Stomach (tissue), 8 donors: ENCODE measurements at regions not wholly inside any gene's neighbourhood (a gene's known extent, or its start where the extent isn't known, plus 50 kb on each side); places are given as distances from the start of the nearest gene placed in this dataset.

Experiments used
- DNase-seq, 2 donors: peaks; one replicate each; pipeline versions ENCODE4 v3.0.0 to v3.0.0-alpha.2; 2013 to 2019
- H3K27ac ChIP-seq, 5 donors: fragments of 200-600 bp in 4 of 5; sonication (generic) in 4 of 5; one replicate each; pipeline ENCODE4 v1.5.1; 2013 to 2019; ENCODE audit warnings: mild to moderate bottlenecking in 1 of 5, moderate library complexity in 1 of 5
- H3K27me3 ChIP-seq, 3 donors: fragments of 200-600 bp; sonication (generic); one replicate each; pipeline ENCODE4 v1.5.1; 2017 to 2019; ENCODE audit warnings: mixed run types in 1 of 3
- H3K36me3 ChIP-seq, 4 donors: fragments of 200-600 bp; sonication (generic); 1 replicate in 3 of 4; 2 replicates in 1 of 4; pipeline ENCODE4 v1.5.1; 2016 to 2019
- H3K4me1 ChIP-seq, 4 donors: fragments of 200-600 bp; sonication (generic); one replicate each; pipeline ENCODE4 v1.5.1; 2016 to 2019
- H3K4me3 ChIP-seq, 4 donors: fragments of 200-600 bp; sonication (generic) in 3 of 4; one replicate each; pipeline ENCODE4 v1.5.1; 2016 to 2019; ENCODE audit warnings: mild to moderate bottlenecking in 1 of 4
- H3K9me3 ChIP-seq, 4 donors: fragments of 200-600 bp; sonication (generic); one replicate each; pipeline ENCODE4 v1.5.1; 2016 to 2019
- EP300 ChIP-seq: sonication (generic); formaldehyde crosslinking; IDR thresholded peaks from one replicate; pipeline ENCODE4 v1.6.1; 2017; ENCODE audit warnings: antibody characterized with exemption
- POLR2A ChIP-seq, 4 donors: fragments of 450-650 bp; IDR thresholded peaks; one replicate each; pipeline ENCODE4 v1.6.1; 2016; ENCODE audit warnings: antibody characterized with exemption in 4 of 4, control low read depth in 2 of 4, mild to moderate bottlenecking in 1 of 4, moderate library complexity in 1 of 4
- POLR2AphosphoS5 ChIP-seq, 3 donors: sonication (generic); formaldehyde crosslinking; IDR thresholded peaks; one replicate each; pipeline ENCODE4 v1.6.1; 2016; ENCODE audit warnings: antibody characterized with exemption in 3 of 3
- WGBS, 5 donors: extraction: QIAGEN DNeasy Blood & Tissue Kit in 3 of 5; methylation state at CpG; one replicate each; pipeline versions ENCODE4 v1.1.5 to v1.1.7; 2013 to 2018; 5-methylcytosine and 5-hydroxymethylcytosine counted together
- intact Hi-C: fragments of 100-400 bp; cut with DNase I; formaldehyde crosslinking; loops from one replicate; pipeline ENCODE4 v1.15.1; 2023; ENCODE audit warnings: low total_unique reads
- TF ChIP-seq, protein P1 (sequence below), 7 experiments: fragments of 450-650 bp in 4 of 7; fragments of 200-600 bp in 3 of 7; sonication (generic) in 3 of 7; IDR thresholded peaks; one replicate each; pipeline ENCODE4 v1.5.1; 2016 to 2019; ENCODE audit warnings: antibody characterized with exemption in 7 of 7, control low read depth in 2 of 7, mild to moderate bottlenecking in 1 of 7
- donor health status: healthy with polysubstance abuse.
- donor health status: Bipolar disorder and iron deficiency.
- donor health status: healthy.

DNA sequence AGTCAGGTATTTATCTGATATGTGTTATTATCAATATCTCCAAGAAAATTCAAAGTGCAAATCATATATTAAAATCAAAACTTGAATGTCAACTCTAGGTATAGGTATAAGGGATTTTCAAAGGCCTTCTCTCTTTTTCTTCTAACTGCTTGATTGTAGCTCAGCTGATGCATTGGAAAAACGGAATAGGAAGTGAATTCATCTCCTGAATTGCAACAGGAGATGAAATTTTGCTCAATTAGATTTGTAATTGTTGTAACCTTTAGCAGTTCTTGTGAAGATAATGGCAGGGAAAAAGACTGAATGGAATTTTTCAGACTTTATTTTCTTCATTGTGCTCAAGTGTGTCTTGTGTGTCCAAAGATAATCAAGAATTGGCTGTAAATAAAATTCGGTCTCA lies 190.2 kb upstream of the KCNJ16 start:
- TF ChIP-seq EP300 = no peak
- TF ChIP-seq POLR2AphosphoS5 (IDR thresholded peaks at IDR 0.05) = no peak
- no peak for TF ChIP-seq POLR2A (IDR thresholded peaks at IDR 0.05)
- TF ChIP-seq, protein P1, sequence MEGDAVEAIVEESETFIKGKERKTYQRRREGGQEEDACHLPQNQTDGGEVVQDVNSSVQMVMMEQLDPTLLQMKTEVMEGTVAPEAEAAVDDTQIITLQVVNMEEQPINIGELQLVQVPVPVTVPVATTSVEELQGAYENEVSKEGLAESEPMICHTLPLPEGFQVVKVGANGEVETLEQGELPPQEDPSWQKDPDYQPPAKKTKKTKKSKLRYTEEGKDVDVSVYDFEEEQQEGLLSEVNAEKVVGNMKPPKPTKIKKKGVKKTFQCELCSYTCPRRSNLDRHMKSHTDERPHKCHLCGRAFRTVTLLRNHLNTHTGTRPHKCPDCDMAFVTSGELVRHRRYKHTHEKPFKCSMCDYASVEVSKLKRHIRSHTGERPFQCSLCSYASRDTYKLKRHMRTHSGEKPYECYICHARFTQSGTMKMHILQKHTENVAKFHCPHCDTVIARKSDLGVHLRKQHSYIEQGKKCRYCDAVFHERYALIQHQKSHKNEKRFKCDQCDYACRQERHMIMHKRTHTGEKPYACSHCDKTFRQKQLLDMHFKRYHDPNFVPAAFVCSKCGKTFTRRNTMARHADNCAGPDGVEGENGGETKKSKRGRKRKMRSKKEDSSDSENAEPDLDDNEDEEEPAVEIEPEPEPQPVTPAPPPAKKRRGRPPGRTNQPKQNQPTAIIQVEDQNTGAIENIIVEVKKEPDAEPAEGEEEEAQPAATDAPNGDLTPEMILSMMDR (IDR thresholded peaks at IDR 0.05) = no peak
- Histone ChIP-seq H3K9me3 (no peaks in the 10 kb centered on the region), H3K4me3 (no peak overlapping the region), H3K27ac (no peak overlapping the region), H3K36me3 (no peaks in the 10 kb centered on the region), H3K27me3 (no peaks in the 10 kb centered on the region), H3K4me1 (peaks cover 0 to 4% (median 1%) of the 10 kb centered on the region in 4 donors)
- intact Hi-C loops = no loop called here
- no peak for DNase-seq
- WGBS, 5 donors = 36 to 76% (median 71%) methylated on average over 2 of the region's 2 CpGs

DNA sequence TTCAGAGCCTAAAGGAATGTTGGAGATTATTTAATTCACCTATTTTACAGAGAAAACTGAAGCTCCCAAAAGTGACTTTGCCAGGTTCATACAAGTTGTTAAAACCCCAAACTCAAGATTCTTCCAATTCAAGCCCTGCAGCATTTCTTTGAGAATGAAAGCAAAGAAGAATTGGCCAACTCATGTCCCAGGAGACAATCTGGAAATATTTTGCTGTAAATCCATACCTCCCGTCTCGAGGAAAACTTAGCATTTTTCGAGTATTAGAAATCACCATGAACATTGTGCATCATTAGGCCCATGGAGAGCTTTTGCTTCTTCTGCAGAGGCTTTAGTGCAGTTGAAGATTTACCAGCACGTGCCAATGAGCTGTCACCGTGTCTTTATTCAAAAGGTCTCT lies 176.4 kb upstream of the KCNJ16 start:
- intact Hi-C loops = no loop called here
- Histone ChIP-seq H3K4me3 (no peak overlapping the region), H3K27ac (no peak overlapping the region), H3K36me3 (no peaks in the 10 kb centered on the region), H3K9me3 (no peaks in the 10 kb centered on the region), H3K4me1 (no peaks in the 10 kb centered on the region), H3K27me3 (no peaks in the 10 kb centered on the region)
- TF ChIP-seq POLR2A (IDR thresholded peaks at IDR 0.05) (no peak), EP300 (no peak), POLR2AphosphoS5 (IDR thresholded peaks at IDR 0.05) (no peak)
- TF ChIP-seq, protein P1 (IDR thresholded peaks at IDR 0.05) = no peak
- DNase-seq = no peak
- 91 to 96% (median 92%) methylated on average over 4 to 5 of the region's 5 CpGs for WGBS, 5 donors

GRCh38 chr17:69900101-69900500 lies 174.9 kb upstream of the KCNJ16 start:
- intact Hi-C loops = no loop called here

DNA sequence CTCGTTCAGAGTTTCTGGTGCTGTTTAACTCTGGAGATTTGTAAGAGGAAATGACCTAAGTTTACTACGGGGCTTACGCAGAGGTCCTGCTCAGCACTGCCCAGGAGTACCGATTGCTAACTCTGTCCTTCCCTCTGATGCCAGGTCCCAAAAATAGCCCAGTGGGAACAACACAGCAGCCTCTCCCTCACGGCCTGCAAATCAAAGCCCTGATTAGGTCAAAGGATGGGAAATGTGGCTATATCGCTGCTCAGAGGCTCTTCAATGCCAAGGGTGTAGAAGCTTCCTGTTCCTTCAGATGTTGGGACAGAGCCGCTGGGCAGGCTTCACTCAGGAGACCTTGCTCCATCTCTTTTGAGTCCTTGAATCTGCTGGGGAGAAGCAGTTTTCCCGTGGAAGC lies 174.2 kb upstream of the KCNJ16 start:
- Histone ChIP-seq H3K36me3 (no peaks in the 10 kb centered on the region), H3K27me3 (no peaks in the 10 kb centered on the region), H3K4me1 (no peaks in the 10 kb centered on the region), H3K27ac (no peak overlapping the region), H3K9me3 (no peaks in the 10 kb centered on the region), H3K4me3 (no peak overlapping the region)
- 63 to 81% (median 75%) methylated on average over 8 of the region's 8 CpGs for WGBS, 5 donors
- intact Hi-C loops = no loop called here
- DNase-seq = no peak
- TF ChIP-seq POLR2AphosphoS5 (IDR thresholded peaks at IDR 0.05) (no peak), POLR2A (IDR thresholded peaks at IDR 0.05) (no peak), EP300 (no peak)
- TF ChIP-seq, protein P1 (IDR thresholded peaks at IDR 0.05) = no peak

More at GRCh38 chr17:69900101-69900500, 174.9 kb upstream of the KCNJ16 start:
- Histone ChIP-seq H3K27ac (no peak overlapping the region), H3K4me3 (no peak overlapping the region), H3K36me3 (no peaks in the 10 kb centered on the region), H3K4me1 (no peaks in the 10 kb centered on the region), H3K27me3 (no peaks in the 10 kb centered on the region), H3K9me3 (no peaks in the 10 kb centered on the region)
- TF ChIP-seq EP300 = no peak
- no peak for TF ChIP-seq POLR2A (IDR thresholded peaks at IDR 0.05)
- TF ChIP-seq, protein P1 (IDR thresholded peaks at IDR 0.05) = no peak
- WGBS, 5 donors = 88 to 95% (median 94%) methylated on average over 3 of the region's 3 CpGs
- DNase-seq = no peak
